ENCODE measurements at regions not wholly inside any gene's neighbourhood (a gene's known extent, or its start where the extent isn't known, plus 50 kb on each side); places are given as distances from the start of the nearest gene placed in this dataset.

DNA sequence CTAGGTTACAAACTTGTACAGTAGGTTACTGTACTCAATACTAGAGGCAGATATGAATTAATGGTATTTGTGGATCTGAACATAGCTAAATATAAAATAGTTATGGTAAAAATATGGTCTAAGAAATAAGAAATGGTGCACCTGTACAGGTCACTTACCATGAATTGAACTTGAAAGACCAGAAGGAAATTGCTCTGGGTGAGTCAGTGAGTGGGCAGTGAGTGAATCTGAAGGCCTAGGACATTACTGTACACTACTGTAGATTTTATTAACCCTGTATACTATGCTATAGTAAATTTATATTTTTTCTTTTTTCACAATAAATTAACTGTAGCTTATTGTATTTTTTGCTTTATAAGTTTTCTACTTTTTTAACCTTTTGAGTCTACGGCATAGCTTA lies 1020.4 kb downstream of the CDH18 start:
- DNase-seq (ENCODE audit: low read depth), result peak; percentile 1

DNA sequence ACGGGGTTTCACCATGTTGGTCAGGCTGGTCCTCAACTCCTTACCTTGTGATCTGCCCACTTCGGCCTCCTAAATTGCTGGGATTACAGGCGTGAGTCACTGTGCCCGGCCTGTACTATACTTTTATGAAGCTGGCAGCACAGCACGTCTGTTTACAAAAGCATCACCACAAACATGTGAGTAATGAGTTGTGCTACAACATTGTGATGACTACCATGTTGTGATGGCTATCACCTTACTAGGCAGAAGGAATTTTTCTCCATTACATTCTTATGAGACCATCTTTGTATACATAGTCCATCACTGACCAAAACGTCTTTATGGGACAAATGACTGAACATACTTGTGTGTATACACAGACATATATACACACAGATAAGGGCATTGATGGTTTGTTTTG lies 1019.0 kb downstream of the CDH18 start:
- peak; percentile 0 for DNase-seq (ENCODE audit: low read depth)

DNA sequence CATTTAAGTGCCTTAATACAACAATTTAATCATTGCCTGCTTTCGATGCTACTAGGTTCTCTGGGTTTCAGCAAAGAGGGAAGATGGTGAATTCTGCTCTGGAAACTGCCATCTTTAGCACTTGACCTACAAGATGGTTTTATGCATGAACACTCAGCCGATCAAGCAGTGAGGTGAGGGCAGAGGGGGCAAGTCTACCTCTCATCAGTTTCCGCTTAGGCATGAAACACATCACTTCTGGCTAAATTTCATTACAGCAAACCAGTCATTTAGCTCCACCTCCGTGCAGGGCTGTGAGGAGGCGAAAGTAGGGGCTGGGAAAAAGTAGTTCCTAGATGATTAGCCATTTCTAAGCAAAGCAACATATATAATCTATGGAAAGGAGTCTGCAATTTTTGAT lies 1018.0 kb downstream of the CDH18 start:
- no peak for DNase-seq (ENCODE audit: low read depth)

DNA sequence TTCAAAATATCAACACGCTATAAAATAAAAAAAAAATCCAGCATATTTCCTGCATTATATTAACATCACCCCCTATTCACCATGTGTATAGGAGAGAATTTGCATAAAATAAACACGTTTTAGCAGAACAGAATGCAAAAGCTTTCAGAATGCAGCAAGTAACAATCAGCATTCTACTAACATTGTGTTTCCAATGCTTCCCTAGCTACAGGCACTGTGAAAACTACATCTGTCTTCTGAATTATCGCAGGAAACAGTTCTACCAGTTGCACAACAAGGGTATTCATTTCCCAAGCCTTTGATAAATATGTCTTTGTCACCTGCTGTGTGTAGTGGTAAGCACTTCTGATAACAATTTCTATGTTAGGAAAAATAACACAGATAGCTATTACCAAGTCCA lies 1015.8 kb downstream of the CDH18 start:
- DNase-seq (ENCODE audit: low read depth), result no peak

DNA sequence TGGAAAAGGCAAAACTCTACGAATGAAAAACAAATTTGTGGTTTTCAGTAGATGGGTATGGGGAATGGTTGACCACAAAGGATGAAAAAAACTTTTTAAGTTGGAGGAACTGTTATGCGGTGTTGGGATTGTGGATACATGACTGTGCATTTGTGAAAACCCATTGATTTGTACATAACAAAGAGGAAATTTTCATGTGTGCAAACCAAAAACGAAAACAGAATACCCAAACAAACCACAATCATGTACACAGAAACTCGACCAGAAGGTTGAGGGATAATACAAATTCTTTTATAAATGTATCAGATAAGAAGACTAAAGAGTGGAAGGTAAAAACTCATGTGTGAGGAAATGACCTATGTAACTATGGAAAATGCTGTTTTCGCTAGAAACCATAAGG lies 1012.4 kb downstream of the CDH18 start:
- DNase-seq (ENCODE audit: low read depth), result no peak

DNA sequence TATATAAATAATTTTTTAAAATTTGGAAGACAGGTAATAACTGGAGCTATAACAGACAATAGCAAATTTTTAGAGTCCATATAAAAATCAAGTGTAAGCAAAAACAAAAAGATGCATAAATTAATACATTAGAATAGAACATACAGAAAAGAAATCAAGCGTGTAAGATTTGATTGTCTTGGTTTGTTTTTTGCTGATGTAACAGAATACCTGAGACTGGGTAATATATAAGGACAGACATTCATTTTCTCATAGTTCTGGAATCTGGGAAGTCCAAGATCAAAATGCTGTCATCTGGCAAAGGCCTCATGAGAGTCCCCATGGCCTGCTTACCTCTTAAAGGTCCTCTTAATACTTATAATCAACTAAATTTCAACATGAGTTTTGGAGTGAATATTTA lies 1010.1 kb downstream of the CDH18 start:
- DNase-seq (ENCODE audit: low read depth), result no peak

DNA sequence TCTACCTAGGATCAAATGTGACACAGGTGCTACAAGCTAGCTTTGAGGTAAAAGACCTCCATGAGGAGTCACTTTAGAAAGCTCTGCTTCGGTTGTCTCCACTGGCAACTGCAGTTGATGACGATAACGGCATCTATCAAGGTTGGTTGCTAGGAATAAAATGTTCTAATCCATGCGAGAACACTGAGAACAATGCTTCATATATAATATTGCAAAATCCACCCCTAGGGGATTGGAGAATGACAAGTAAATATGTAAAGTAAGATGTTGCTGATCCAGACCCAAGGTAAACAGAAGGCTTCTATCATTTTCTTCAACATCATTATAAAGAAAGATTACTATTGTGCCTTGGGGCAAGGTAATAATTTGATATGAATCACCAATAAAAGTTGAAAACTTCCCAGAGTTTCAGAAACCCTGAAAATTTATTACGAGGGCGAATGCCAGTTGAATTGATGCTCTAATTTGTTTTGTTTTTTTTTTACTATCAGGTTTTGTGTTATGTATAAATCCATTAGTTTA lies 1003.4 kb downstream of the CDH18 start:
- DNase-seq (ENCODE audit: low read depth), result no peak

DNA sequence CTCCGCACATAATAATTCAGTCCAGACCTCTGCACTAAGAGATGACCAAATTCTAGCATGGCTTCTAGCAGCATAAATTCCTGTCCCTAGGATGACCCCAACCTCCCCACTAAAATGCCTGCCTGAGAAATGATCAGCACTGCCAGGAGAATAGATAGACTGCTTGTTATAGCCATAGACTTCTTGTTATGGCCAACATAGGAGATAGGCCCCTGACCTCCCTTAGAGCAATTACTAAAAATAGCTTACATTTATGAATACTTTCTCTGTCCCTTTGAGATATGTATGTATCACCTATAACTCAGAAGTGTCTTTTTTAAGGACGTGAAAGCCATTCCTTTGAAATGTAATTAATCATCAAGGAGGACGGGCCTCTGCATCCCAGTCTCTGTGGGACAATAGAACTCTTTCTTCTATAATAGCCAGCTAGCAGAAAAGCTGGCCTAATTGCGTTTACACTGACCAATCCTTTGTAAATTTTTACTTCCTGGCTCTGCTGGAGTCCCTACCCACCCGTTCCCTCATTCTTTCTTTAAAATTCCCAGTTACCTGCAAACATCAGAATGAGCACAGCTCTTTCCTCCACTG lies 1002.7 kb downstream of the CDH18 start:
- no peak for DNase-seq (ENCODE audit: low read depth)

DNA sequence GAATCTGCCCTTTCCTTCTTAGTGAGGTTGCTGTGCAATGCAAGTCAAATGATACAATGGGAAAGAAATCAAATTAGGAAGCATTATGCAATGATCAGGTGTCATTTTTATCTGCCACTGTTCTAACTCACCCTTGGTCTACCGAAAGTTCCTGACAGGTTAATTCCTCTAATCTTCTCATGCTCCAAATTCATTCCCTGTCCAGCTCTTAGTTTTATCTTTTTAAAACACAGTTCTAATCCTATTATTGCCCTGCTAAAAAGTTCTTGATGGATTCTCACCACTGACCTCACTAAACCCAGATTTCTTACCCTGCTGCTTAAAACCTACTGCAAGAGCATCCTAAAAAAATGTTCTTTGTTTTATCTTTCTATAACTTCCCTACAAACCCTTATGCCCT lies 1000.9 kb downstream of the CDH18 start:
- no peak for DNase-seq (ENCODE audit: low read depth)

DNA sequence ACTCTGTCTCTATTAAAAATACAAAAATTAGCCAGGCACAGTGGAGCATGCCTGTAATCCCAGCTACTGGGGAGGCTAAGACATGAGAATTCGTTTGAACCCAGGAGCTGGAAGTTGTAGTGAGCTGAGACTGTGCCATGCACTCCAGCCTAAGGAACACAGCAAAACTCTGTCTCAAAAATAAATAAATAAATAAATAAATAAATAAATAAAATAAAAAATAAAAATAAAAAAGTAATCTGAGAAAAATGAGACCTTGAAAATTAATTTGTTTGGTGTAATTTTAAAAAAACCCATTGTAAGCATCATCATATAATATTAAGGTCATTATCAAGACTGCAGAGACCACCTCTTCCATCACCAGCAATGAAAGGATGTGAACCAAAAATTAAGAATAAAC lies 997.1 kb downstream of the CDH18 start:
- DNase-seq (ENCODE audit: low read depth), result no peak

DNA sequence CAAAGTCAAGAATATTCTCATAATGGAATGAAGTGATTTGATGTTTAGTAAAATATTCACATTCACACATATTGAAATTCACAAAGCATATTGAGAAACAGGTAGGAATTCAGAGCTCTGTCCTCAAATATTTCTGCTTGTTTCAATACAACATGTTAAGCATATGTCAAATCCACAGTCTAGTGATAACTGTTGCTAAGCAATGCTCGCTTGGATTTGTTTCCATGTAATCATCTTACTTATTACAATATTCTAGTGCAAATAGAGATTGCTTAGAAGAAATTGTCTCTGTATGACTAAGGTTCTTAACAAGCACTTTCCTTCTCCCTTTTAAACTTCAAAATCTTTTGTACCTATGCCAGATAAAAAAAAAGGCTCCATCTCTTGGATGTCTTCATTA lies 995.7 kb downstream of the CDH18 start:
- DNase-seq (ENCODE audit: low read depth), result no peak

DNA sequence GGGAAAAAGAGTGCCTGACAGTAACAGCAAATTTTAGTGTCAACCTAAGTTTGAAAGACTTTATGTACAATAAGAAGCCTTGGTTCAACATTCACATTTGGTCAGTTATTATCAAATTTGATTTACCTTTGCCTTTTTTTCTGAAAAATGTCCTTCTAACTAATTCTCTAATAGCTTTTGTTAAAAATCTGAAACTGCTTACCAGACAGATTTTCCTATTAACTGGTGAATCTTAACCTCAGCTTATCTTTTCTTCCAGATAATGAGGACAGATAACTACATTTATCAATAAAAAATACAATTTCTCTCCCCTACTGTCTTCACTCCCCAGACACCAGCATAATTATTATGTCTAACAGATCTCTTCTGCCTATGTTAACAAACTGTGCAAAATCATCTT lies 988.5 kb downstream of the CDH18 start:
- no peak for DNase-seq (ENCODE audit: low read depth)

DNA sequence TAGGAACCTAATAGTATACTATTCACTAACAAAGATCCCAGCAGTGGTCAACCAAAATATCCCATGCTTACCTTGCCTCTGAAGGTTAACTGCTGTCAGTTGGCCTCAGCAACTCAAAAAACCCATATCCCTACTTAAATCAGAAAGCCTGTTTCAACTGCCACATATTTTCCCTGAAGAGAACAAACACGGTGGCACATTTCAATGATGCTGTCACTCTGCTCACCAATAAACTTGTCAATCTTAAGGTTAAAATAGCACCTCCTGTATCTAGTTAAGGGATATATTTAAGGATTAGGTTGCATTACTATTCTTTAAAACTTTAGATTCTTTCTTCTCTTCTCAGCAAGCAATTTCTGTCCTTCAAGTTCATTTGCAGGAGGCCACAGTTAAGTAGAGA lies 986.9 kb downstream of the CDH18 start:
- no peak for DNase-seq (ENCODE audit: low read depth)

DNA sequence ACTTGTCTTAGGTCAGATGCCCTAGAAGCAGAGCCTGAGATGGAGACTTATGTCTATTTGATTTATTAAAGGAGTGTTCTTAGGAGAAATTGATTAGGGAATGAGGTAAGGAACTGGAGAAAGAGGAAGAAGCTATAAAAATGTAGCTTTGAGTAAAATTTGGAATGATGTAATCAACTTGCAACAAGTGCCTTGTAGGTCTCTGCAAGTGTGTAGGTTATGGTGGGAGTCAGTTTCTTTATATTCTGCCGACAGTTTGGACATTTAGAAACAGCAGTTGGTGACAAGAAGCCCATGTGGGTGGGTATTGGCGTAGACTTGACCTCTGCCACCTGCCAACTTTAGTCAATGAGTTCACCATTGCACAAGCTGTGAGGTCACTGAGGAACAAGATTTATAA lies 986.5 kb downstream of the CDH18 start:
- DNase-seq (ENCODE audit: low read depth), result no peak

DNA sequence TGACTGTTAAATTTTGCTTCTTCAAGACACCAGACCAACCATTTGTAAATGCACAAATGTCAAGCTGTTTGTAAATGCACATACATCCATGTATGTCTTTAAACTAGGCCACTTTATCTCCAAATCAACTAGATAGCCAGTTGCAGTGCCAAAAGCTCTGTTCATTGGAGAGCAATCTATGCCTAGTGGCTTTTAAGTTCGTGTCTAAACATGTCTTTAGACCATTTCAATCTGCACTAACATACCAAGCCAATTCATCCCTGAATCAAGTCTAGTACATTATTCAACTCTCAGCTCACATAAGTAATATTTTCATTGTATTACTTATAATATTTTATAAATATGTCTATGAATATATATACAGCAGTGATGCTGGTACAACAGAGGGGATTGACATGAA lies 985.9 kb downstream of the CDH18 start:
- DNase-seq (ENCODE audit: low read depth), result no peak

DNA sequence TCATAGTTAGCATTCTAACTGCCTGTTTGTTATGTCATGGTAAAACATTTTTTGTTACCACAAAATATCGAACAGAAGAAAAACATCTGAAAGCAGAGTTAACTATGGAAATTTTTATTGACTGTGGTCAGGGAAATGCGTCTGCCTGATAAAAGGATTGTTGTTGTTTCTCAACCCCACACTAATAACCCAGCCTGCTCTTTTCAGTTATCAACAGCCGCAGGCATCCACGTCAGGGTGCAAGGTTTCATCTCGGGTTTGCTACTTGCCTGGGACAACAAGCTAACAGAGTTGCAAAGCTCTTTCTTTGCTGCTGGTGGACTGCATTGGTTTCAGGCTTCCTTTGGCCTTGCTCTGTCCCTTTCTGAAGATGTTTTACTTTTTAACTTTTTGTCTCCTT lies 969.2 kb downstream of the CDH18 start:
- DNase-seq (ENCODE audit: low read depth), result no peak

DNA sequence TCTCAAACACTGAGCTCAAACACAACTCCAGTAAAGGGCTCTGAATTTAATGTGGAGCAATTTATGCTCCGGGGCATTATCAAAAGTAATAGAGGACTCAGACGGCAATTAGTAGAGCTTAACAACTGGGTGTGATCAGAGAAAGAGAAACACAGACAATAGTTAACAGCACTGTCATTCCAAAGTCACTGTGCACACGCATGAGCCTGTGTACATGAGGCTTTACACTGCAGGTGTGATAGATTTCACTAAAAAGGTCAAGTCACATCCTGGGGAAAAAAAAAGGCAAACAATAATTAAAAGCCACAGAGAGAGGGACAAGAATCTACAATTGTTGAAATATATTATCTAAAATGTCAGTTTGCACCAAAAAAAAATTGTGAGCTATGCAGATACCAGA lies 956.5 kb downstream of the CDH18 start:
- DNase-seq (ENCODE audit: low read depth), result no peak

DNA sequence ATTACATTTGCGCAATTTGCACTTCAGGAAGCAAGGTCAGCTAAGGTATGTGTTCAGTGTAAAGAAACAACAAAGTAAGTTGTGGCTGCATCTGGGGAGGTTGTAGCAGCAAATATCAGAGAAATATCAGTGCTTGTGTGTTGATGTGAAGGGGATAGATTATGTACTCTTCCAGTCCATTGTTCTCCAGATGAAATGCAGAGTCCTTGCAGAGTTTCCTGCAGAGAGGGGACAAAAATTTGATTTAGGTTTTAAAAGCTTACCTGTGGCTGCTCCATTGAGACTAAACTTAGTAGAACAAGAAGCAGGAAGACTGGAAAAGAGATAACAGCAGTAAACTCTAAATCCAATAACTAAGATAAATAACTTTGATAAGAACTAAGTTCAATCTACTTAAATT lies 952.2 kb downstream of the CDH18 start:
- DNase-seq (ENCODE audit: low read depth), result no peak

DNA sequence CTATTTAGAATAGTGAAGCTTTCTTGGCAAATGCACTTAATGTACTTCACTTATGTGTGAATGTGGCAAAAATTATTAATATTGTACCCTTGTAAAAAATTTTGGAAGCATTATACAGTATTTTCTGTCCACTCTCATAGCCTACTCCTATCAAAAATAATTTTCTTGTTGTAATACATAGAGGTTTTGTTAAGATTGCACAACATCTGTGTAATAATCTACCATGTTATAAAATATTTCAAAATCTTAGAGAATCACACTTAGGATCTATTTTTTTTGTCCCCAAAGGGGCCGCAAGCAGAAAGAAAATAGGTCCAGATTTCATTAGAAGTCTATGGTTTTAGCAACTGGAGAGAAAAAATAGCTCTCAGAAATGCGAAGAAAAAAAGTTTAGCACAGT lies 945.9 kb downstream of the CDH18 start:
- DNase-seq (ENCODE audit: low read depth), result no peak

DNA sequence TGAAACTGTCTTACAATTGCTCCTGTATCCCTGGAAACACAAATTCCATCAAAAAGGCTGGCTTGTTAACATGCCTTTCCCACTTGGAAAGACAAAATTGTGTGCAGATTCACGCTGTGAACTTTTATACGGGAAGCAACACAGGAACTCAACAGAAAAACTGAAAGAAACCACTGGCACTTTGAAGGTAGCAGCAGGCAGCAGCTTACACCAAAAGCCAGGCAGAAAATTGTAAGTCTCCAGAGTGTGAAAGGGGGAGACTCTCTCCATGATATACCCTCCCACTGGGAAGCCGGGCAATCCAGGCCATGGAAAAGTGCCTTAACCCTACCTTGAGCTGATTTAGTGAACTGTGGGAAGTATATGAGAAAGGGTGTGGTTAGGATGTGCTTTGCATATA lies 943.7 kb downstream of the CDH18 start:
- DNase-seq (ENCODE audit: low read depth), result no peak

DNA sequence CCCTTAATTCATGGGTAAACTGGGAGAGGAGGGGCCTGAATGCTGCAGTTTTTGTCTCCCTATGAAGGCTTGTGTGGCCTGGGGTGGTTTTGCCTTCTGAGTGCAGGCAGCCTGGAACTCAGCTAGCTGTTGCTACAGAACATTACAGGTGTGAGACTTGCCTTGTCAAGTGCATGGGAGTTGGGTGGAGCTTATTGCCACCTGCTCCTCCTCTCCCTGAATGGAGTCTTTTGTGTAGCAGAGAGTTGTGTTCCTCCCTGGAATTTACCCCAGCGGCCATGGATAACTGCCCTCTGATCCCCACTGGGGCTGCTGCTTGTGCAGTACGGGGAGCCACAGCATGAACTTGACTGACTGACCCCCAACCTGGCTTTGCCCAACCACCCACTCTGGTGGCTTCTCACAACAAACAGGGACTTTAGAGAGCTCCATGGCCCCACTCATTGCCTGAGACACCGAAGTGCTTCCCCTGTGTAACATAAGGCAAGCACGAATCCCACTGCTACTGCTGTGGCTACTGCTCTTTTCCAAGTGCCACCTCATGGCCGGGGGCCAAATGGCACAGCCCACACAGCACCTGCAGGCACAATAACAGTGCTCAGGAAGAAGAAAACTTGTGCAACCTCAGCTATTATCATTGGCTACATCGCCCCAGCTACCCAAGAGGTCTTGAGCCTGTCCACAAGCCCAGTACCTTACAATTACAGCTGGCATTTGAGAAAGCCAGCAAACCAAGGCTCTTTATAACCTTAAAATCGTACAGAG lies 942.9 kb downstream of the CDH18 start:
- no peak for DNase-seq (ENCODE audit: low read depth)

DNA sequence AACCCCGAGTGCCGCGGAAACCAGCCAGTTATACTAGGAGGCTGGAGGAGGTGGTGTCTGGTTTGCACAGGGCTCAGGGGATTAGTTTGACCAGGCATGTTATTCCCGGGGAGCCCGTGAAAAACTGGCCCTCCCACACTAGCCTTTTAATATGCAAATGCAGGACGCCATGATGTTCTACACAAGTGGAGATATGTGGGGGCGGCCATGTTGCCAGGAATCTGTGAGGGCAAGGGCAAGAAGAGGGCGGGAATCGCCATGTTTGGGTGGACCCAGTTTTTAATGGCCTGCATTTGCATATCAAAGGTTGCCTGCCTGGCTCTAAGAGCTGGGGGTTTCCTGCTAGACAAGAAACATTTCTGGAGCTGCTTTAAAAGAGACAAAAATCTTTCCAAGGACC lies 940.7 kb downstream of the CDH18 start:
- no peak for DNase-seq (ENCODE audit: low read depth)

DNA sequence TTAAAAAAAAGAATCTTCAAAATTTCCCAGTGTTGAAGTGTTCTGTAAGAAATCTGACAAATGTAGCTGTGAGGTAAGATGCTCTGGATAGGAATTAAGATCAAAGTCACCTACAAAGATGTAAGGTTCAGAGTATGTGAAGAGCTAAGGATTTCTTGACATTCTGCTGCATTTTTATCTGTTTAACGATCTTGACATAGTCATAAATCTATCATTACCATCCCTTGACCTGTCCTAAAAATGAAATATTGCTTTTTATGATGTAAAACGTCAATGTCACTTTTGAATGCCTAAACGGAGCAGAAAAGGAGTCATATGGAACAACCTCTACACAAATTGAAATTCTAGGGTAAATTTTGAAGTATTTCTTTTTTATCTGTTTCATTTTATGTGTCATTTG lies 939.3 kb downstream of the CDH18 start:
- no peak for DNase-seq (ENCODE audit: low read depth)

DNA sequence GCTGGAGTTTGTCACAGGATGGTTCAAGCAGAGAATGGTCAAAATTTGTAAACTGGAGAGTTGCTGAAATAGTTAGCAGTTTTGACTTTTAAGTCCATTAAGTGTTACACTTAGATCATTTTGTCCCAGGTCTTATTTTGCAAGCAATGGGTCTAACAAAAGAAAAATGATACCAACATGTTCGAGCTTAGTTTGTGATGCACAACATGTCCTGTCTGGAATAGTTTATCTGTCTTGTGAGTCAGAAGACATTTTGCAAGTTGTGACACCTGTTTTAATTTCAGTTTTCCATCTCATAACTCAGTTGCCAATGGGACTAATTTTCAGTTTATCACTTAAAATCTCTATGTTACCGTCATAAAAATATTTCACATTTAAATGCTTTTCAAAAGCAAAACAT lies 929.8 kb downstream of the CDH18 start:
- no peak for DNase-seq (ENCODE audit: low read depth)

All from iris pigment epithelial cell (primary cell).